ENCODE measurements at regions not wholly inside any gene's neighbourhood (a gene's known extent, or its start where the extent isn't known, plus 50 kb on each side); places are given as distances from the start of the nearest gene placed in this dataset.

DNA sequence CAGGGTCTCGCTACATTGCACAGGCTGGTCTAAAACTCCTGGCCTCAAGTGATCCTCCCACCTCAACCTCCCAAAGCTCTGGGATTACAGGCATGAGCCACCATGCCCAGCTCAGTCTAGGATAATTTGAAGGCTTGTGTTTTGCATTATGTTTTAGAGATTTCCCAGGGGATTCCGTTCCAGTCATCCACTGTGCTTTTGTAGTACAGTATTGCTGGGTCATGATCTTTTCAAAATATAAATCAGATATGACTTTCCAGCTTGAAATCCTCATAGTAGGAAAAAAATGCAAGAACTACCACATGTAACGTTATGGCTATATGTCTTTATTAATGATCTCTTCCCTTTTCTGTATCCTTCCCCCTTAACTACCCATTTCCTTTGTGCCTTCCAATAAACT, 338.1 kb downstream of the PRELID2 start:
- H3K9ac ChIP-seq, result no peak overlapping the region
- no peaks in the 10 kb centered on the region for H3K9me2 ChIP-seq (ENCODE audit: insufficient read depth)
- 85 to 86% methylated on average over 3 of the region's 3 CpGs for WGBS, 2 experiments (ENCODE audit: low coverage in 1 of 2, low lambda C conversion rate in 2 of 2, missing lambda C conversion rate in 2 of 2)
- H3K27ac ChIP-seq, result no peak overlapping the region
- in situ Hi-C loops (cut with MboI), result no loop called here
- H3K79me2 ChIP-seq (ENCODE audit: insufficient read depth), result no peaks in the 10 kb centered on the region
- H3K27me3 ChIP-seq (replicated peaks; ENCODE audit: insufficient read depth), result no peaks in the 10 kb centered on the region
- no peaks in the 10 kb centered on the region for H3K9me3 ChIP-seq (ENCODE audit: low read depth)
- H2AFZ ChIP-seq, result no peak overlapping the region
- no peaks in the 10 kb centered on the region for H3K36me3 ChIP-seq (ENCODE audit: low read depth)
- no peak for DNase-seq
- no peak overlapping the region for H3K4me3 ChIP-seq
- no peaks in the 10 kb centered on the region for H4K20me1 ChIP-seq (ENCODE audit: insufficient read depth)
- peaks cover 22% of the 10 kb centered on the region for H3K4me1 ChIP-seq (ENCODE audit: insufficient read depth)
- H3K4me2 ChIP-seq (ENCODE audit: unreplicated experiment), result no peak overlapping the region
- no peak for TF ChIP-seq EZH2 (IDR thresholded peaks at IDR 0.05; ENCODE audit: insufficient read depth, poor library complexity, severe bottlenecking)
- peaks cover 10% of the 10 kb centered on the region for H3F3A ChIP-seq (ENCODE audit: insufficient read depth)

DNA sequence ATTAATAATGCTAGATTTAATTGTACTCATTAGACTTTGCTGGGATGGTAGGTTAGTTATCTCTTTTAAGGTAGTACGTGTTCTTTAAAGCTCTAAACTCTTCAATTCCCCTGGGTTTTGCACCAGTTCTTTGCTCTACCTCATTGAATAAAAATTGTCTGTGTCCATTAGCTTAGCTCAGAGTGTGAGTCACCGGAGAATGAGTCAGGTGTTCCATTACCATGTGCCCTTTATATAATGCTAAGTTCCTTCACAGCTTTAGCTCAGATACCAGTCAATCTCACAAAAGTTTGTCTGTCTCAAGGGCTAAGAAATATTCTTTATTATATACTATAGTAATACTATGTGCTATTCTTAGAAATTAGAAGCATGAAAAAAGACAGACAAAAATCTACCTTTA, 339.4 kb downstream of the PRELID2 start:
- Histone ChIP-seq H3K9me2 (ENCODE audit: insufficient read depth) (no peaks in the 10 kb centered on the region), H3K9me3 (ENCODE audit: low read depth) (no peaks in the 10 kb centered on the region), H3K4me3 (no peak overlapping the region), H3K9ac (peak overlapping the region; percentile 29; the same call in 1 of the 2 replicates), H3K4me2 (ENCODE audit: unreplicated experiment) (peak overlapping the region; percentile 57), H4K20me1 (ENCODE audit: insufficient read depth) (no peaks in the 10 kb centered on the region), H3K79me2 (ENCODE audit: insufficient read depth) (no peaks in the 10 kb centered on the region), H3K27me3 (replicated peaks; ENCODE audit: insufficient read depth) (no peaks in the 10 kb centered on the region), H3F3A (ENCODE audit: insufficient read depth) (peaks cover 10% of the 10 kb centered on the region), H2AFZ (peak overlapping the region; percentile 55; the same call in 1 of the 2 replicates), H3K36me3 (ENCODE audit: low read depth) (no peaks in the 10 kb centered on the region), H3K4me1 (ENCODE audit: insufficient read depth) (peaks cover 22% of the 10 kb centered on the region), H3K27ac (peak overlapping the region; percentile 65)
- peak; percentile 92 for DNase-seq
- no peak for TF ChIP-seq EZH2phosphoT487 (IDR thresholded peaks at IDR 0.05; ENCODE audit: insufficient read depth, low read depth)
- TF ChIP-seq EZH2 (IDR thresholded peaks at IDR 0.05; ENCODE audit: insufficient read depth, poor library complexity, severe bottlenecking), result no peak
- in situ Hi-C loops (cut with MboI), result no loop called here
- 5 to 9% methylated on average over 2 of the region's 2 CpGs for WGBS, 2 experiments (ENCODE audit: low coverage in 1 of 2, low lambda C conversion rate in 2 of 2, missing lambda C conversion rate in 2 of 2)

DNA sequence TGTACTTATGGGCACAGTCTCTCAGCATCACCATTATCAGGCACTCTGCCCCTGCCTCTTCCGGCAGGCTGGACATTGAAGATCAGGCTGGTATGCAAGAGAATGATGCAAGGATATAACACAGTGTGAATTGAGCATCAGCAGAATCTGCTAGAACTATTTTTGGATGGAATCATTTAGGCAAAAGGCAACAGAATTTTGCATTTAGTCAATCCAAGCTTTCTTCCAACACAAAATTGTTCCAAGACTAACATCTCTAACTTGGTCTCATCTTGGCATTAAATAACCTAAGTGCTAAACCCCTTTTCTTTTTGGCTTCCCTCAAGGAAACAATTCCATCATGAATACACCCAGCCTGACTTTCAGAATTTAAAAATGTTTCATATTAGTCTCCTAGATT, 339.9 kb downstream of the PRELID2 start:
- WGBS, 2 experiments (ENCODE audit: low coverage in 1 of 2, low lambda C conversion rate in 2 of 2, missing lambda C conversion rate in 2 of 2), result 41 to 57% methylated on average over 1 of the region's 1 CpG
- H3K9ac ChIP-seq, result peak overlapping the region; percentile 29; the same call in 1 of the 2 replicates
- no peaks in the 10 kb centered on the region for H3K27me3 ChIP-seq (replicated peaks; ENCODE audit: insufficient read depth)
- H3K4me3 ChIP-seq, result no peak overlapping the region
- DNase-seq, result peak; percentile 24
- peak overlapping the region; percentile 57 for H3K4me2 ChIP-seq (ENCODE audit: unreplicated experiment)
- no peaks in the 10 kb centered on the region for H3K36me3 ChIP-seq (ENCODE audit: low read depth)
- peaks cover 26% of the 10 kb centered on the region for H3K4me1 ChIP-seq (ENCODE audit: insufficient read depth)
- no peaks in the 10 kb centered on the region for H3K9me3 ChIP-seq (ENCODE audit: low read depth)
- no peaks in the 10 kb centered on the region for H3K79me2 ChIP-seq (ENCODE audit: insufficient read depth)
- H3K27ac ChIP-seq, result peak overlapping the region; percentile 65
- H4K20me1 ChIP-seq (ENCODE audit: insufficient read depth), result no peaks in the 10 kb centered on the region
- H3F3A ChIP-seq (ENCODE audit: insufficient read depth), result peaks cover 10% of the 10 kb centered on the region
- no peaks in the 10 kb centered on the region for H3K9me2 ChIP-seq (ENCODE audit: insufficient read depth)
- peak overlapping the region; percentile 55; the same call in 1 of the 2 replicates for H2AFZ ChIP-seq
- in situ Hi-C loops (cut with MboI), result no loop called here
- TF ChIP-seq EZH2phosphoT487 (IDR thresholded peaks at IDR 0.05; ENCODE audit: insufficient read depth, low read depth) (no peak), EZH2 (IDR thresholded peaks at IDR 0.05; ENCODE audit: insufficient read depth, poor library complexity, severe bottlenecking) (no peak)

DNA sequence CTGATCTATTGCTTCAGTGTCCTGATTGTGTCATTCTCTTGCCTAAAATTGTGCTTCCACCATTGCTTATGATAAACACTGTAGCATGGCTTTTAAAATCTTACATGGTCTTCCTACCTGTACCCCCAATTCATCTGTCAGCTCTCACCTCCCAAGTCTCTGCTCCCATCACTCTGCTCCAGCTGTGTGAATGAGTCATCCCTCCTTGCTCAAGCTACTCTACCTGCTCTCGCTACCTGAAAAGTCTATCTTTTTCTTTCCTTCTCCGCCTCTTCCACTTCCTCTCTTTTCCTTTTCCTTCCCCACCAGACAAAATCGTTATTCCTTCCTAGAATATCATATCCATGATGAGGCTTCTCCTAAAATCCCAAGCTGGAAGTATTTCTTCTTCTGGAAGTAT, 341.7 kb downstream of the PRELID2 start:
- Histone ChIP-seq H3F3A (ENCODE audit: insufficient read depth) (peaks cover 10% of the 10 kb centered on the region), H3K9me2 (ENCODE audit: insufficient read depth) (no peaks in the 10 kb centered on the region), H3K9ac (no peak overlapping the region), H3K36me3 (ENCODE audit: low read depth) (no peaks in the 10 kb centered on the region), H3K4me1 (ENCODE audit: insufficient read depth) (peaks cover 21% of the 10 kb centered on the region), H3K4me2 (ENCODE audit: unreplicated experiment) (no peak overlapping the region), H3K4me3 (no peak overlapping the region), H3K9me3 (ENCODE audit: low read depth) (no peaks in the 10 kb centered on the region), H4K20me1 (ENCODE audit: insufficient read depth) (no peaks in the 10 kb centered on the region), H3K27ac (no peak overlapping the region), H3K79me2 (ENCODE audit: insufficient read depth) (no peaks in the 10 kb centered on the region), H3K27me3 (replicated peaks; ENCODE audit: insufficient read depth) (no peaks in the 10 kb centered on the region), H2AFZ (no peak overlapping the region)
- in situ Hi-C loops (cut with MboI), result no loop called here
- DNase-seq, result no peak
- TF ChIP-seq EZH2 (IDR thresholded peaks at IDR 0.05; ENCODE audit: insufficient read depth, poor library complexity, severe bottlenecking) (no peak), EZH2phosphoT487 (IDR thresholded peaks at IDR 0.05; ENCODE audit: insufficient read depth, low read depth) (no peak)
- WGBS, 2 experiments (ENCODE audit: low coverage in 1 of 2, low lambda C conversion rate in 2 of 2, missing lambda C conversion rate in 2 of 2), result 91 to 92% methylated on average over 3 of the region's 3 CpGs

DNA sequence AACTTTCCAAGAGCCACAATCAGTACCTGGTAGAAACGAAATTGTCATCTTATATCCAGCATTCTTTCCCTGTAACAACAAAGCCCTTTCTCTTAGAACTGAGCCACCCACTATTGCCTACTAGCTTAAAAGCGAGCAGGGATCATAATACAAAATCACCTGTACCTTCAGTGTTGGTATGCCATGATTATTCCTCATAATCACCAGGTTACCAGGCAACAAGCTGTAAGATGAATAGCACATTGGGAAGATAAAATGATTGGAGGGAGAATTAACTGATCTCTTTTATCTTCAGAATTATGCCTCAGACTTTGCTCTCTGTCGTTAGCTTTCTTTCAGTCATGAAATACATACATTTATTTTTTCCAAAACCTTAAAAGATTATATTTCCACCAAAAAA, 345.6 kb downstream of the PRELID2 start:
- no peaks in the 10 kb centered on the region for H3K9me2 ChIP-seq (ENCODE audit: insufficient read depth)
- no peak overlapping the region for H3K27ac ChIP-seq
- WGBS, 2 experiments (ENCODE audit: low coverage in 1 of 2, low lambda C conversion rate in 2 of 2, missing lambda C conversion rate in 2 of 2), result 81 to 93% methylated on average over 3 of the region's 3 CpGs
- in situ Hi-C loops (cut with MboI), result no loop called here
- H3K9ac ChIP-seq, result no peak overlapping the region
- no peak overlapping the region for H3K4me3 ChIP-seq
- H3K4me2 ChIP-seq (ENCODE audit: unreplicated experiment), result no peak overlapping the region
- no peaks in the 10 kb centered on the region for H3K27me3 ChIP-seq (replicated peaks; ENCODE audit: insufficient read depth)
- H3K9me3 ChIP-seq (ENCODE audit: low read depth), result no peaks in the 10 kb centered on the region
- H3K79me2 ChIP-seq (ENCODE audit: insufficient read depth), result no peaks in the 10 kb centered on the region
- peaks cover 5% of the 10 kb centered on the region for H3K4me1 ChIP-seq (ENCODE audit: insufficient read depth)
- H2AFZ ChIP-seq, result no peak overlapping the region
- H3F3A ChIP-seq (ENCODE audit: insufficient read depth), result no peaks in the 10 kb centered on the region
- no peak for TF ChIP-seq EZH2 (IDR thresholded peaks at IDR 0.05; ENCODE audit: insufficient read depth, poor library complexity, severe bottlenecking)
- no peak for TF ChIP-seq EZH2phosphoT487 (IDR thresholded peaks at IDR 0.05; ENCODE audit: insufficient read depth, low read depth)
- DNase-seq, result no peak
- no peaks in the 10 kb centered on the region for H3K36me3 ChIP-seq (ENCODE audit: low read depth)
- H4K20me1 ChIP-seq (ENCODE audit: insufficient read depth), result no peaks in the 10 kb centered on the region
